Astrocyte of the cerebellum (primary cell): ENCODE measurements at regions not wholly inside any gene's neighbourhood (a gene's known extent, or its start where the extent isn't known, plus 50 kb on each side); places are given as distances from the start of the nearest gene placed in this dataset.

ENCODE experiments used
- DNase-seq: peaks from one replicate; pipeline ENCODE4 v3.0.0-alpha.2; 2011; ENCODE audit warnings: low read depth
- H3K4me3 ChIP-seq: 2 replicates; pipeline ENCODE4 v1.5.1; 2011; ENCODE audit warnings: mild to moderate bottlenecking, low read depth, low read length, moderate library complexity
- in situ Hi-C: cut with HindIII; loops from 2 replicates; pipeline ENCODE4 v1.10.0; 2017; ENCODE audit warnings: low sequenced_read_pairs
- TF ChIP-seq, protein P1 (sequence below): IDR thresholded peaks from 2 replicates; pipeline ENCODE4 v1.5.1; 2012; ENCODE audit warnings: low read length, low read depth, moderate library complexity, mild to moderate bottlenecking; ENCODE audit errors: missing control alignments

DNA sequence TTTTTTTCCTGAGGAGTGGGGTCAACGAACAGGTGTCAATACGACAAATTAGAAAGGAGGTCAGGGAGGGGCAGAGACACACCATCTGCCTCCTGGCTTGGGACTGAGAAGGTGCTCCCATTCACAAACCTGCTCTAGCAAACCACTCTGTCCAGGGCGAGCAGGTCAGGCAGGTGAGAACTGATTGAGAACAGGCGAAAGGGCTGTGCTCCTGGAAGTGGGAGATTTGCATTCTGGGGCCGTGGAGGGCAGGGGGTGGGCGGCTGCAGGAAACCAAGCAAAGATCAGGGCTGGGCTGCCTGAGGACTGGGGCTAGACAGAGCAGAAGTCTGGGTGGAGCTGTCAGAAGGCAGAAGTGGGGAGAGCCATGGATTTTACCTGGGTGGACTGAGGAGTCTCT lies 98.9 kb upstream of the NLRP1 start:
- in situ Hi-C loops, result no loop called here
- no peak for DNase-seq
- TF ChIP-seq, protein P1, sequence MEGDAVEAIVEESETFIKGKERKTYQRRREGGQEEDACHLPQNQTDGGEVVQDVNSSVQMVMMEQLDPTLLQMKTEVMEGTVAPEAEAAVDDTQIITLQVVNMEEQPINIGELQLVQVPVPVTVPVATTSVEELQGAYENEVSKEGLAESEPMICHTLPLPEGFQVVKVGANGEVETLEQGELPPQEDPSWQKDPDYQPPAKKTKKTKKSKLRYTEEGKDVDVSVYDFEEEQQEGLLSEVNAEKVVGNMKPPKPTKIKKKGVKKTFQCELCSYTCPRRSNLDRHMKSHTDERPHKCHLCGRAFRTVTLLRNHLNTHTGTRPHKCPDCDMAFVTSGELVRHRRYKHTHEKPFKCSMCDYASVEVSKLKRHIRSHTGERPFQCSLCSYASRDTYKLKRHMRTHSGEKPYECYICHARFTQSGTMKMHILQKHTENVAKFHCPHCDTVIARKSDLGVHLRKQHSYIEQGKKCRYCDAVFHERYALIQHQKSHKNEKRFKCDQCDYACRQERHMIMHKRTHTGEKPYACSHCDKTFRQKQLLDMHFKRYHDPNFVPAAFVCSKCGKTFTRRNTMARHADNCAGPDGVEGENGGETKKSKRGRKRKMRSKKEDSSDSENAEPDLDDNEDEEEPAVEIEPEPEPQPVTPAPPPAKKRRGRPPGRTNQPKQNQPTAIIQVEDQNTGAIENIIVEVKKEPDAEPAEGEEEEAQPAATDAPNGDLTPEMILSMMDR, result no peak
- no peak overlapping the region for H3K4me3 ChIP-seq

DNA sequence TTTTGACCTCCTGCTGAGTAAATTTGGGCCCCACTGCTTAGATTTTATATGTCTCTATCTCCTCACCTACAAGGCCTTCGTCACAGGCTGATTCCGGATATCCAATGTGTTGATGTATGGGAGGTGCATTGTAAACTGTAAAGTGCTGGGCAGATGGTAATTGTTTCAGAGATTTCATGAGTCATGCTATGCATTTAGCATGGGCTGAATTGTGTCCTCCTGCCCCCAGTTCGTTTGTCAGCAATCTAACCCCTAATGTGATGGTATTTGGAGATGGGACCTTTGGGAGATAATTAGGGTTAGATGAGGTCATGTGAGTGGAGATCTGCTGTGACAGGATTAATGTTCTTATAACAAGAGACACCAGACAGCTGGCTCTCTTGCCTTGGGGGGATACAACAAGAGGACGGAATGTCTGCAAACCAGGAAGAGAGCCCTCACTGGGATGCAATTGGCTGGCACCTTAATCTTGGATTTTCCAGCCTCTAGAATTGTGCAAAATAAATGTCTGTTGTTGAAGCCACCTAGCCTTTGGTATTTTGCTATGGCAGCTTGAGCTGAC lies 101.8 kb upstream of the NLRP1 start:
- in situ Hi-C loops, result no loop called here
- TF ChIP-seq, protein P1, result no peak
- no peak overlapping the region for H3K4me3 ChIP-seq
- no peak for DNase-seq

DNA sequence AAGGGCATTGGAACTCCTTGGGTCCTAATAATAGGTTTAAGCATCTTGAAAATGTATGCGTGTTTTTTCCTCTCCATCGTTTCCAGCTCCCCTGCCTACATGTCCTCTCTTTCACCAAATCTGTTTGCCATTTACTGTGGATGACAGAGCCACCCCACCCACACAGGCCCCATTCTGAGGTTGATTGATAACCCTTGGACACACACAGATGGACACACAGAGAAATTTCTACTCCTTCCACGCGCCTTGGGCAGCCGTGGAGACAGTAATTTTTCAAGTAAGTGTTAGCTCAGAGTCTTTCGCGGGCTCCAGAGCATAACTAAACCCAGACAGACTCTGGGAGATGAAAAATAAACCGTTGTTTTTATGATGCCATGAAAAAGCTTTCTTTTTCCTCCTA lies 103.3 kb upstream of the NLRP1 start:
- in situ Hi-C loops, result no loop called here
- TF ChIP-seq, protein P1, result no peak
- no peak for DNase-seq
- H3K4me3 ChIP-seq, result no peak overlapping the region

DNA sequence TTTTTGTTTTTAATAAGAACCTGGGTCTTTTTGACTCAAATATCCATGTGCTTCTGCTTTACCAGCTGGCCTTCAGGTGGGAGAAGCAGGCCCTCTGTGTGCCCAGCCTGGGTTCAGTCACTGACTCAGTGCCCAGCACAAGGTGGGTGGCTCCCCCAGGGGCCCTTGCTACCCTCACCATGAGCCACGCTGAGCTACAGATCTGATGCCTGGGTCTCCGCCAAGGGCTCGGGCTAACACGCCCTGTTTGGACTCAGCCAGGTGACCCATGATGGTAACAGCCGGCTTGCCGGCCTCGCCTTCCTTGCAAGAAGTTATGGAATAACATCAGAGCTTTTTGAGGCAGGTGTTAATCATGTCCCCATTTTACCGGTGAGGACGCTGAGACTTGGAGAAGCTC lies 109.5 kb upstream of the NLRP1 start:
- DNase-seq, result no peak
- TF ChIP-seq, protein P1, result no peak
- H3K4me3 ChIP-seq, result no peak overlapping the region
- in situ Hi-C loops, result no loop called here

DNA sequence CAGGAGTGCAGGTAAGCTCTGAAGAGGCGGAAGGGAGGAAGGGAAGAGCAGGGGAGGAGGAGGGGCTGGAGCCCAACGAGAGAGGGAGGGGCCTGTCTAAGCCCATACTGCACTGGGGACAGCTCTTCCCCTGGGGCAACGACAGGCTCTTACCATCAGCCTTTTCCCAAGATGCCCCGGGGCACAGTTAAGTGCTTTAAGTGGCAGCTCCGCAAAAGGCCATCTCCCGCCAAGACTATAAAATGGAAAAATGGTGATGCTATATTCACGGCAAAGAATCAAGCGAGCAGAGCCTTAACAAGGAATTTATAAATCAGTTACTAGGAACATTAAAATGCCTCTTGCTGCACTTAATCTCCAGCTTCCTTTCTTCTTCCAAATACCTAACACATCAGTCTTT lies 110.2 kb upstream of the NLRP1 start:
- DNase-seq, result no peak
- TF ChIP-seq, protein P1, result no peak
- H3K4me3 ChIP-seq, result no peak overlapping the region
- in situ Hi-C loops, result no loop called here

DNA sequence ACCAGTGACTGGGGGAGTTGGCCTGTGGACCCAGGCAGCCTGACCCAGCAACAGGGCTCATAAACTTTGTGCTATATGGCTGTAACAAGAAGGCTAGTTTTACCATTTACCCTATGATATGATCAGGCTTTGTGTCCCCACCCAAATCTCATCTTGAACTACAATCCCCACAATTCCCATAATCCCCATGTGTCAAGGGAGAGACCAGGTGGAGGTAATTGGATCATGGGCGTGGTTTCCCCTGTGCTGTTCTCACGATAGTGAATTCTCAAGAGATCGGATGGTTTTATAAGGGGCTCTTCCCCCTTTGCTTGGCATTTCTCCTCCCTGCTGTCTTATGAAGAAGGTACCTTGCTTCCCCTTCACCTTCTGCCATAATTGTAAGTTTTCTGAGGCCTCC lies 111.2 kb upstream of the NLRP1 start:
- in situ Hi-C loops, result loop anchor here (5.0 kb wide), 2 partner anchors 53 to 83 kb away; no protein-coding TSS in a partner anchor
- TF ChIP-seq, protein P1, result no peak
- DNase-seq, result no peak
- no peak overlapping the region for H3K4me3 ChIP-seq
